ENCODE measurements at regions not wholly inside any gene's neighbourhood (a gene's known extent, or its start where the extent isn't known, plus 50 kb on each side); places are given as distances from the start of the nearest gene placed in this dataset.

DNA sequence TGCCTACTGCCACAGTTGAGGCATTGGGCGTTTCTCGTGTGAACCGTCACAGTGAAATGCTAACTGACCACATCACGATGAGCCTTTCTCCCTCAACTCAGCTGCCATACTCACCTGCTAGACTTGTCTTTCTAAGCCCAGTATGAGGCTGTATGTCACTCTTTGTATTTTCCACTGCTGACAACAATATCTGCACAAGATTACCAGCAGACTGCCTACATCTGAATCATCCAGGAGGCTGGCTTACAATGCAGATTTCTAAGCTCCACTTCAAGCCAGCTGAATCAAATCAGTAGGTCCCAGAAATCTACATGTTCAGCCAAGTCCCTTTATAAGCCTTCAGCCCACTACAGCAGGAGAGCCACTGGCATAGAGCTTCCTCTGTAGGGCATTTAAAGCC lies 355.0 kb upstream of the DUSP10 start:
- no peak for DNase-seq

DNA sequence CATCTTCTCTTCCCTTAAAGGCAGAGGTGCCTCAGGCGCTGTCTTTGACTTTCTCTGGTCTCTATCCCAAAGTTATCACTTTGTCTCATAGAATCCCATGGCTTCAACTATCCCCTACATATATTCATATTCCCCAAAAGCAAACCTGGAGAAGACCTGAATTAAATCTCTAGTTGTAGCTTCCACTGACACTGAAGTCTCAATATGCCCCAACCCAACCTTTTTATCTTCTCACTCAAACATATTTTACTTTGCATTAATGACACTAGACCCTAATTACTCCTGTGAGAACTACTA lies 354.5 kb upstream of the DUSP10 start:
- DNase-seq: no peak

DNA sequence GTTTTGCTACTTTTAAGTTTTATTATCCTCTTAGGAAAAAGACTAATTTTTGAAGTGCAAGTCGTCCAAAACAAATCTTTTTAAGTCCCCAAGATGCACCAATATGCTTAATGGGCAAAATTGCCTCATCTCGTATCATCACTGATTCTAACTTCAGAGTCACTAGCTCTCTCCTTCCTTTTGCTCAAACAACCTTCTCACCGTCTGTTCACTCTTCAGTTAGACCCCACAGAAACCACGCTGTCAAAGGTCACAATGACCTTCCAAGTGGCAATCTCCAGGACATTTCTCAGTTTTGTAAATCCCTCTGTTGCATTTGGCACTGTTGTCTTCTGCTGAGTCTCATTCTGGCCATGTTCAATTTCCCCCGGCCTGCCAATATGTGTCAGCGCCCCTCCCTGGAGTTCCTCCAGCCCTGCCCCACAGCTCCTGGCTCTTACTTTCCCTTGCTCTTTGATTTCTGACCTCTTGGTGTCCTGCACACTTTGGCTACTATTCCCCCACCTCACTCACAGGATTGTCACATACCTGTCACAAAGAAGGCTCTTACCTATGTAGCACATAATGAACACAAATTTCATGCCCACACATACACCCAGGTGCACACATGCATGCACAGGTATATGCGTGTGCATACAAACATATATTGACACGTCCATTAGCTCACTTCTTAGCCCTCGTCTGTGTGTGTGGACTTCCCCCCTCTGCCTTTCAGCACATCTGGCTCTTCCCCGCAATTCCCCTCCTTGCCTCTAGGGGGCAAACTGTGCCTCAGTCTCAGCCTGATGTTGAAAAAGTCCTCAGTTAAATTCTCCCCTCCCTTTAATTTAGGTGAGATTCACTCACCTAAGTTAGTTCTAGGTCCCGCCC lies 354.0 kb upstream of the DUSP10 start:
- DNase-seq: no peak

DNA sequence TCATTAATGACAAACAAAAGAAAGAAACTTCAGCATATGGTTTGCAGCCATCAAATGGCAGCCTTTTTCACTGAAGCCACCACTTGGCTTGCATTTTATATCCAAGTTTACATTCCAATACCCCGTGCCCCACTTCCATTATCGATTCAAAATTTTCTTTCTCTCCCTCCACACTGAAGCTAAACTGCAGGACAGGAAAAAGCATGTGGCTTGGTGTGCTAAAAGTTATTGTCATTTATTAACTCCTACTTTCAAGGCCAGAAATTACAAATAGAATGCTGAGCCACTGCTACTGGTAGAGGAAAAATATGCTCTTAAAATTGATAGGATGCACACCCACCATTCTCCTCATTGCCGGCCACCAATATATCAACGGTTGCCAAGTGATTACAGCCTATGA lies 351.6 kb upstream of the DUSP10 start:
- no peak for DNase-seq

DNA sequence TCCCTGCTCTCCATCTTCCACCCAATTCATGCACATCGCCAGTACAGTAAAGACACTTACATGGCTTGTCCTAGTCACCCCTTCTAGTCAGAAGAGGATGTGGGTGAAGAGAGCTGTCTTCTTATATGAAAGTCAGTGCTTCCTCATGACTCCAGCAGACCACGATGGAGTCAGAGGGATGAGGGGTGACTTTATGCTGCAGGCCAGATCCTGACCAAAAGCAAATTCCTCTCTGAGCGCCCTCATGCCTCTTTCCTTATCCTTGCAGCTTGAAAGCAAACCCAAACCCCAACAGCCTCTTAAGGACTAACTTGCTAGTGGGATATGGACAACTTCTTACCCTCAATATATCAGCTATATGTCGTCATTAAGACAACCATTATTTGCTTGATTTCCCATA lies 348.2 kb upstream of the DUSP10 start:
- DNase-seq: no peak

DNA sequence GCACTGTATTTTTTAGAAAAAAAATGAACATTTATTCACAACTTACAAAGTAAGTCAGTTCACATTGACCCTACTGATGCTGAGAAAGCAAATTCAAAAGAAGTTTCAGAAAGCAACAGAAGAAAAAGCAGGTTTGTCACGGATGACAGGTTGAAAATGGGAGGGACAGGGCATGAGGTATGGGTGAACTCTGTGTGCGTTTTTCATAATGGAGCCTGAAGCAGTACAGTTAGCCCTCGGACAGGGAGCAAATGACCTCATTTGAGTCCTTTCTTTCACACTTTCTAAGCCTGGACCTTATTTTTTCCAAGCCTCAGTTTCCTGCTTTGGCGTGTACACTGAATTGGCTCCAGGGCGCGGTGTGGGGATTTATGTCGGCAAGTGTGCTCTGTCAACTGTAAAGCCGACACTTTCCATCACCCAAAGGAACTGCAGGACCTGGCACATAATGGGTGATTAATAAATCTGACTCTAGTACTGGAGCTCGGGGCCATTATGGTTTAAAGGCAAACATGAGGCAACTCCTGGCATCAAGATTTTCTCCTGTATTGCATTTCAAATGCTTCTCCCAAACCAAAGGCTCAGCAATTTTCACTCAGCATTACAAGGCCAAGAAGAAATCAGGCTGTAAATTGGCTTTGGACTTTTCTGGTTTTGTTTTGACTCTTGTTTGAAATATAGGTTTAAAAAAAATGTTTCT lies 345.5 kb upstream of the DUSP10 start:
- DNase-seq: no peak

DNA sequence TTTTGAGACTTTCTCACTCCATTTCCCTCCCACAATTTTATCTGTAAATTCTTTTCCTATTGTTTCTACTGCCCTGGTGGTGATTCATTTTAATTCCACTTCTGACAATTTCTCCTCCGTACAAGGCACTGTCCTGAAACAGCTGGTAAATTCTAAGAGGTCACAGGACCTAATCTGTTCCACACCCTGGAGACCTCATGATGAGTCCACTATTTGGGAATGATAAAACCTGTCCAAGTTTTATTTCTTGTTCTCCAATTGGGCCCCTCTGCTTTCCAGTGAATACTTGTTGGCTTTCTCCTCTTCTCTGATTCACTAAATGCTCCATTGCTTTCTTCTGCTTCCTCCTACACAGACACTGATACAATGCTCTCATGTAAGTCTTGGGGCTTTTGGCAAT lies 343.1 kb upstream of the DUSP10 start:
- DNase-seq: no peak

DNA sequence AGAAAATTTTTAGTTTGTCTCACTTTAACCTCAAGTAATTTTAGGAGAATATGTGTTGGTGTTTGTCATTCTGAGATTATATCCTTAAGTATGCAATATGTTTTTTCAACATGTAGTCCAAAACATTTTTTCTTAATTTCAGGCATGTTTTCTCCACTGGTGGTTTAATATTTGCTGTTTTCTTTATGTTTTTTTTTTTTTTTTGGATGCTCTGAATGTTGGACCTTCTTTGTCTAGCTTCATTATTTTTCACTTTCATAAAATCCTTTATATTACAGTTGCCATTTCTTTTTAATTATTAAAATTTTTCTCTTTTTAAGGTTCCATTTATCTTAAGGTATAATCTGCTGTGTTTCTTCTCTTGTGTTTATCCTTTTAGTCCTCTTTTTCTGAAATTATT lies 342.2 kb upstream of the DUSP10 start:
- no peak for DNase-seq

DNA sequence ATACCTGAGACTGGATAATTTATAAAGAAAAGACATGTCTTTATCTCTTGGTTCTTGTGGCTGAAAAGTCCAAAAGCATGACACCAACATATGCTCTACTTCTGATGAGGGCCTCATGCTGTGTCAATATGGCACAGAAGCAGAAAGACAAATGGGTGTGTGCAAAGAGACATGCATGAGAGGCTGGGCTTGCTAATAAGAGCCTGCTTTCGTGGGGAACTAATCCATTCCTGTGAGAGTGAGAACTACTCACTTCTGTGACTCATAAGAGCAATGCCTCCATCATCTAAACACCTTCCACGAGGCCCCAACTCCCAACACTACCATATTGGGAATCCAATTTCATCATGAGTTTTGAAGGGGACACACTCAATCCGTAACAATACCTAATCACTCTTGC lies 340.0 kb upstream of the DUSP10 start:
- no peak for DNase-seq

DNA sequence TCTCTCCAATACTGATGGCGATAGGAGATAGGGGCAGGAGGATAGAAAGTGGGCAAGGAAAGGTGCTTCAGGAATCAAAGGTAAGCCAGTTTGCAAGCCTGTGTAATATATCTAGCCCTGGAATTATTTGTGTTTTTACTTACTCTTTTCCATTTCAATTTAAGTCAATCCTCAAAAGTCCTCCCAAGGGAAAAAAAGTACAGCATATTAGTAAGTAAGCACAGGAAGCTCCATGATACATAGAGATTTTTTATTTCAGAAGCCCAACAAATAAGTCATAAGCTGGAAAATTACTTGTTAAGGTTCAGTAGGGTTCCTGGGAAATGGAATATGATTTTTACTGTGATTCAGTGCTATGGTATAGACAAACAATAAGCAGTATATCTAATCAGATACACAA lies 337.7 kb upstream of the DUSP10 start:
- DNase-seq: no peak

DNA sequence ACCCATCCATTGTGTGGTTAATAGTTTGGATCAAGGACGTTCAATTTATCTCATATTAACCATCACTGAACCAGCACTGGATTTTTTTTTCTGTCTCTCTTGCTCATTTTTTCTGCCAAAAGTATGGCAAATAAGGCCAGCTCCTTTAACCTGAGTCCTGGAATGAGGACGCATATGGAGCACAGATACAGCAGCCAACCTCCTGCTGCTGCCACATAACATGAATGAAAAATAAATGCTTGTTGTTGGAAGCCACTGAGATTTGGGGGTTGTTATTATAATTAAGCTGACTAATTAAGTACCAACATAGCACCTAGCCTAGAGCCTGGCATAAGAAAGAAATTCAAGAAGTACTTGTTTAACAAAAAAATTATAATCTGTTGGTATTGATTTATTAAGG lies 335.3 kb upstream of the DUSP10 start:
- no peak for DNase-seq

DNA sequence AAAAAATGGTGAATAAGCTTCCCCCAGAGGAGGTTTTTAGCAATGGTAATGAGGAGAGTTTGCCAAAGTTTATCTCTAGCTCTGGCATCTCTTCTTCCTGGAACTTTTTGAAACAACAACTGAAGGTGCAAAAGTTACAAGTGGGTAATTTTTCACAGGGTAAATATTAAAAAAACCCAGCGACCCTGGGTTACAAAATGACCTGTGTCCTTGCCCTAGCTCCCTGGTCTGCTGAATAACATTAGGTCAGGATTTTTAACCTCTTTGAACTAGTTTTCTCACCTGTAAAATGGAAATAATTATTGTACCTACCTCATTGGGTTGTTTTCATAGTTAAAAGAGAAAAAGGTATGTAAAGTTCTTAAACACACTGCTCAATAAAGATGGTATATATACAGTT lies 332.4 kb upstream of the DUSP10 start:
- no peak for DNase-seq

DNA sequence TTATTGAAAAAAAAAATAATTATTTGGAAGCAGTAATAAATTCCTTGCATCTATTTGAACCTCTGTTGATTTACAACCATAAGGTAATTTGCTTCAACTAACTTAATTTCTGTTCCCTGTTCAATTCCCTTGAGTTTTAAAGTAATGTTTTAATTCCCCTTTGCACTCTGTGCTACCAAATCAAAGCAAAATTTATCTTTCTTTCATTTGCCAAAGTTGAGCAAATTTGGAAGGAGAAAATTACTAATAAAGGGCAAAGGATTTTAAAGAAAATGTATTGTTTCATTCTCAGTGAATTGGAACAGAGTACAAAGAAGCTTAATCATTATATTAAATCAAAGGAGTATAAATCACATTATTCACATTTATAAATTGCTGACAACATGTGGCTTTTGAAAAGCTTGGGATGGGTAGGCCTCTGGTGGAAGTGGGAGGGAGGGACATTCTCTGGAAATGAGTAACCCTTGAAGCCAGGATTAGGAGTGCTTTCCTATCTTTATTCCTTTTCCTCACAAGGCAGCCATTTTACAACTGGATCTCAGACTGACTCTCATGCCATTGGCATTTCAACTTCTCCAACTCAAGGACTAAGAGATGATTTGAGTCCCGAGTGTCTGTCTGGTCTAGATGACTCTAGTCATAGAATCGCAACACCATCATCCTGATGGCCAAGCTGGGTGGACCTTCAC lies 331.6 kb upstream of the DUSP10 start:
- no peak for DNase-seq

DNA sequence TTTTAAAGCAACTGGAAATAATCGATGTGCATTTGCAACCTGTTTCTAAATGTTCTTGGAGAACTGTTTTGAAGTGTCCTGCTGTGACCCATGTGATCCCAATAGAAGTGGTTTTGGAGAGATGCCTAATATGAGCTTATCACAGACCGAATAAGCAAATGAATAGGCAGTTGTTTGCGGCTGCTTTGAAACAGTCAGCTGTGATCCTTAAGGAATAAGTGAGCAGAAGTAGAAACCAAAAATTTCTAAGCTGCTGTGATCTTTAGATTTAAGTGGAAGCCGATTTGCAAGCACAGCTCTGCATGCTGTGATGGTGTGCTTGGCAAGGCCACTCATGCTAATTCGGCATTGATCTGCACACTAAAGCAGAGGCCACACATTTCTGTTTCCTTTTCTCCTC lies 329.5 kb upstream of the DUSP10 start:
- DNase-seq: no peak

DNA sequence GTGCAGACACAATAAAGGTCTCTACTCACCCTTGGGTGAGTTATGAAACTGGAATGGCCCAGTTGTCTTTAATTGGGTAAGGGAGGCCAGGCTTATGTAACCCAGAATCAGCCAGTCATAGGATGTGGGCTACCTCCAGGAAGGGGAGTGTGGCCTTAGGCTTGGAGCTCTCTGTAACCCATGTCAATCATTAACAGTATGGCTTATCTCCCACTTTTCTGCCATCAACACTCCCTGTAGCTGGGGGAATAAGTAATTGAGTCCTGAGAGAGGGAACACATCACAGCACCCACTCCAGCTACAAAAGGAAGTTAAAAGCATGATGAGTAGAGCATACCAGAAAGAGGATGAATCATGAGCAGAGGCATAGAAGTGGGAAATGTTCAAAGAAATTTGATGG lies 327.0 kb upstream of the DUSP10 start:
- DNase-seq: no peak

DNA sequence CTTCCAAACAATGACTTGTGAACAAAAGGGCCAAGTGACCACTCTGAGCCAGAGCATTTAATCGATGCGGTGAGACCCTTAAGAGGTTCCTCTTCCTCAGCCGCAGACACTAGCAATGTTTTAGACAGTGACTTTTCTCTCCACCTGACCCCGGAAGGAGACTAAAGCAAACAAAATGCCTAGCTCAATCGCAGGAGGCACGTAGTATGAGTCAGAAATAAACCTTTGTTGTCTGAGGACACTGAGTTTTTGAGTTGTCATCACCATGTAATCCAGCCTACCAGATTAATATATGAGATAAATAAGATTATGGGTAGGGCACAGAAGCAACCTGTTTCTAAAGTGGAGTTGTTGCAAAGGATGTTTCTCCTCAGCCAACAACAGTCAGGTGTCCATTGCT lies 326.2 kb upstream of the DUSP10 start:
- no peak for DNase-seq

DNA sequence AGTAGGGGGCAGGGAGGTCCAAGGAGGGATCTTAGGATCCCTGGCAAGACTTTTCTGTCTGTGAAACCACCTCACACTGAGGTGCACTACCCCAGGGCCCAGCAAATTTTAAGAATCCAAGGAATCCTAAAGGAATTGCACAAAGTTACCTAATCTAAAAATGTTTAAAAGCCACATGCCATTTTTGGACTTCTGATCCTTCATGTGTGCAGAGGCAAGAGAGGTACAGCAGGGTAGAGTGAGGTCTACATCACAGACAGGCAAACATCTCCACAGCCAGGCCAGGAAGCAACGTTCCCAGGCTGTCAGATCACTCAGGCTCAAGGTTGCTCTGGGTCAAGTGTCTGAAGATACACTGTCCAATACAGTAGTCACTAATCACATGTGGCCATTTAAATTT lies 324.6 kb upstream of the DUSP10 start:
- no peak for DNase-seq

DNA sequence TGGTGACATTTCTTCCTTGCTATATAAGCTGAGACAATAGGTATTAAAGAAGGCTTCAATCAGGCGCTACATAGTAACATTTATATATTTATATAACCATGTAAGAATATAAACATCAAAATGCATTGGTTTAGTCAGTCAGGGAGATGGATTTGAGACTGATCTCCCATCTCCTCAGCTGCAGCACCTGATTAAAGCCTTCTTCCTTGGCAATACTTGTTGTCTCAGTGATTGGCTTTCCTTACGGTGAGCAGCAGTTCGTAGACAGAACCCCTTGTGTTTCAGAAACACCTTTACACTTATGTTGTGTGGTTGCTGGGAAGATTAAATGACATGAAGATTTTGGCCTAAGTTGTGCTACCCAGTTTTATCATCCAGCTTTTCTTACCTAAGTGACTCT lies 323.3 kb upstream of the DUSP10 start:
- no peak for DNase-seq

DNA sequence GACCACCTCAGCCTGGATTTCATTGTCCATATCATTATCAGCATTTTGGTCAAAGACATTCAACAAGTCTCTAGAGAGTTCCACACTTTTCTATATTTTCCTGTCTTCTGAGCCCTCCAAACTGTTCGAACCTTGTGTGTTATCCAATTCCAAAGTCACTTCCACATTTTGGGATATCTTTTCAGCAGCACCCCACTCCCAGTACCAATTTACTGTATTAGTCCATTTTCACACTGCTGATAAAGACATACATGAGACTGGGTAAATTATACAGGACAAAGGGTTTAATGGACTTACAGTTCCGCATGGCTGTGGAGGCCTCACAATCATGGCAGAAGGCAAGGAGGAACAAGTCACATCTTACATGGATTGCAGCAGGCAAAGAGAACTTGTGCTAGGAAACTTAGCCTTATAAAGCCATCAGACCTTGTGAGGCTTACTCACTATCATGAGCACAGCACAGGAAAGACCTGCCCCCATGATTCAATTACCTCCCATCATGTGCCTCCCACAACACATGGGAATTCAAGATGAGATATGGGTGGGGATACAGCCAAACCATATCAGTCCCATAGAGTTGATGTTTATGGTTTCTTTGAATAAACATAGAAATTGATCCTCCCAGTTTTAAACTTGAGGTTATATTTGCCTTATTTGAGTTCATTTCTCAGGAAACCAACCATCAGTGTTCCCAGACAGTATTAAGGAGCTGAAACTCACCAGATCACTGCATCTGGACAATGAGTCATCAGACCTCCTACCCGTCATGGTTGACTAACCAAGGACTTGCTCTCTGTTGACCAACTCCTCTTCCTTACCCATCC lies 322.7 kb upstream of the DUSP10 start:
- no peak for DNase-seq

DNA sequence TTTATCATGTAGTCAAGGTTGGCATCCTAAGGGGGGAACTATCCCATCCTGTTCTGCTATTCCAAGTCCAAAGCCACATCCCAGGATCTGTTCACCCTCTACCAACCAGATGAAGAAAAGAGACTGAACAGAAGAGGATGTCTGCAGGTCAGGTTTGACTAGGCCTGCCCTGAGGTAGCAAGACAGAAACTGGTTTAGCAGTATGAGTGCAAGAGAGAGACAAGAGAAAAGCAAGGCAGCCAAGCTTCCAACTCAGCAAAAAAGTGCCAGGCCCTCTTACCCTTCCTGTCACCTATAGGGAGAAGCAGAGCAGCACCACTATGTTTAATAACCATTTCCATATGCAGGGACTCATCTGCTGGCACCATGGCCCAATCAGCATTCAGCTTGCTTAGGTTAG lies 320.8 kb upstream of the DUSP10 start:
- no peak for DNase-seq

DNA sequence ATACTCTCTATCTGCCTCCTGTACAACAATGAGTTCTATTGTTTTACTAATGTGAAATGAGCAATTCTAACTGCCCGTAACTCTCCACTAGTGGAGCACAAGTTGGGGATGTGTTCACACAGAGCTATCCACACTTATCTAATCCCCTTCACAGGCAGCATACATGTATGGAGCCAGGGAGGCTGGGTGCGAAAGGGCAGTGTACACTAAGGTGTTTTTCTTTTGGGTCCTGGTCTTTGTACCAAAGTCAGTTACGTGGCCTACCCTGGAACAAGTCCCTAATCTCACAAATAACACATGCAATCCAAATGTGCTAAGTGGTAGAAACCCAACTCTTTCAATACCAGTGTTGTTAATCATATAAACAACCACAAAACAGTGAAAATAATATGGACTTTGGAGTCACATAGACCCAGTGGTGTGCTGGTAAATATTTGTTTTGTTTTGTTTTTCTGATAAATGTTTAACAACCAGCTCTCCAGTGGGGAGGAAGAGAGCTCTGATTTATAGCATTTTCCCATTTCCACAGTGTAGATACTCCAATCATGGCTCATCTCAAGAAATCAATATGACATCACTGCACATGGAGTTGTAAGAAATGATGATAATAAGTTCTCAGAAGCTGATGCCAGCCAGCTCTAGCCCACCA lies 319.9 kb upstream of the DUSP10 start:
- no peak for DNase-seq

DNA sequence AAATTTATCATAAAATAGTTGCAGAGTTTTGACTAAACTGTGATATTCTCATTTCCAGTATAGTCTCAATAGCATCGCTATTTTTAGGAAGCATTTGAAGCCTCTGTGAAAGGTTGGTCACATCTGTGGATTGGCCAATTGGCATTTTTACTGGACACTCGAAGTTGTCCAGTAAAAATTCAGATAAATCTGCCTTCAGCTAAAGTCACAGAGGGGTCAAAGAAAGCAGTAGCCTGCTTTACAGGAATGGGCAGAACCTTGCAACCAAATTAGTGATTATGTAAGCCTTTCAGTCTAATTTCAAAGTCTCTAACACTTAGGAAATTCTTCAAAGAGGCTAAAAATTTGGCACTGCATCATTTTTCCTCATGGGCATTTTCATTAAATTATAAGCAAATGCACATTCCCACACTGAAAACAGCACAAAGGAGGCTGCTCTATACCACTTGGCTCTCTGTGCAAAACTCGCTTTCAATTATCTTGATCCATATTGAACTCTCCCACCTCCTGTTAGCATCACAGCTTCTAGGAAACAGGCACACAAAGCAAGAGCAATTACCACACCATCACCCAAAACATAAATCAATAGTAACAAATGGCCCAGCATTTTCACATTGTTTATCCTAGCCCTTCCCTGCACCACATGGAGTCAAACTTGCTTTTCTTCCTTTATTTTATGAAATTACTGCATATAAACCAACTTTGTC lies 318.5 kb upstream of the DUSP10 start:
- DNase-seq: no peak
